HCT116 (cell line): ENCODE measurements at regions not wholly inside any gene's neighbourhood (a gene's known extent, or its start where the extent isn't known, plus 50 kb on each side); places are given as distances from the start of the nearest gene placed in this dataset.

Experiments
- ATAC-seq: fragments of 200-7000 bp; cut with Tn5 transposase; 2 replicates; pipeline ENCODE4 v1.9.1; 2020; ENCODE audit warnings: mild to moderate bottlenecking, moderate library complexity
- BruUV-seq: library from RNA; stranded (reverse); fragments of 400-500 nt; replicated peaks from 2 replicates; lab custom pipeline; 2021; lab: Mats Ljungman, UMichigan
- CTCF ChIA-PET: fragments of 300-600 bp; sonication (Branson Sonifier 250); formaldehyde crosslinking; loops from one replicate; lab custom pipeline; 2021; ENCODE audit warnings: antibody characterized with exemption; lab: Charles Lee
- POLR2A ChIA-PET: fragments of 300-600, 350-600 bp; sonication (Branson Sonifier 250); formaldehyde crosslinking; loops from one replicate; lab custom pipeline; 2021; ENCODE audit warnings: antibody characterized with exemption; lab: Charles Lee
- RAD21 ChIA-PET, 2 experiments: fragments of 300-600 bp; sonication (Branson Sonifier 250); formaldehyde crosslinking; loops; one replicate each; lab custom pipeline; 2023; ENCODE audit warnings: low total read pairs in 2 of 2; ENCODE audit not compliant: uncharacterized antibody in 2 of 2, unreplicated experiment in 2 of 2, low non-redundant PET in 1 of 2; lab: Charles Lee
- DNase-seq: peaks from one replicate; pipeline ENCODE4 v3.0.0-alpha.2; 2010; ENCODE audit warnings: low read depth, low spot score
- H2AFZ ChIP-seq: fragments of 200-600 bp; shearing (Covaris generic), sonication (generic); 2 replicates; pipeline ENCODE4 v1.6.1; 2017; ENCODE audit warnings: low read depth, mixed run types, mixed read lengths, antibody characterized with exemption, low read length; ENCODE audit not compliant: poor library complexity, severe bottlenecking
- H3K27ac ChIP-seq: 2 replicates; pipeline ENCODE4 v1.5.1; 2012; ENCODE audit warnings: low read depth, low read length
- H3K27me3 ChIP-seq: fragments of 200-600 bp; sonication (generic); 2 replicates; pipeline ENCODE4 v1.6.1; 2016; ENCODE audit warnings: mixed run types, low read length, mixed read lengths; ENCODE audit not compliant: insufficient read depth
- H3K36me3 ChIP-seq, 2 experiments: fragments of 200-500 bp in 1 of 2; fragments of 200-600 bp in 1 of 2; sonication (Bioruptor generic) in 1 of 2; sonication (generic) in 1 of 2; 2 replicates each; pipeline versions ENCODE4 v1.5.1 to v1.6.1; 2014 to 2016; ENCODE audit warnings: low read length in 2 of 2, inconsistent platforms in 1 of 2, mixed read lengths in 1 of 2, mixed run types in 1 of 2; ENCODE audit not compliant: insufficient read depth in 2 of 2, control insufficient read depth in 1 of 2
- H3K4me1 ChIP-seq, 2 experiments: fragments of 200-600 bp in 1 of 2; sonication (generic) in 1 of 2; 2 replicates each; pipeline versions ENCODE4 v1.5.1 to v1.6.1; 2012 to 2017; ENCODE audit warnings: low read length in 2 of 2, inconsistent platforms in 1 of 2, mild to moderate bottlenecking in 1 of 2, mixed read lengths in 1 of 2, mixed run types in 1 of 2, moderate library complexity in 1 of 2; ENCODE audit not compliant: insufficient read depth in 2 of 2, control insufficient read depth in 1 of 2
- H3K4me2 ChIP-seq: fragments of 200-600 bp; sonication (generic); 2 replicates; pipeline ENCODE4 v1.6.1; 2017; ENCODE audit warnings: mixed run types, low read length, mixed read lengths
- H3K4me3 ChIP-seq, 2 experiments: fragments of 200-600 bp in 1 of 2; sonication (generic) in 1 of 2; replicated peaks in 1 of 2; 2 replicates each; pipeline ENCODE4 v1.5.1; 2011 to 2016; ENCODE audit warnings: low read length in 2 of 2, control low read depth in 1 of 2, low read depth in 1 of 2, mild to moderate bottlenecking in 1 of 2, mixed read lengths in 1 of 2, mixed run types in 1 of 2
- H3K79me2 ChIP-seq: fragments of 200-600 bp; sonication (generic); 2 replicates; pipeline ENCODE4 v1.6.1; 2017; ENCODE audit warnings: mild to moderate bottlenecking, mixed run types, low read length, moderate library complexity, mixed read lengths; ENCODE audit not compliant: insufficient read depth
- H3K9ac ChIP-seq: fragments of 200-600 bp; sonication (generic); 2 replicates; pipeline ENCODE4 v1.6.1; 2016; ENCODE audit warnings: low read length, mixed read lengths
- H3K9me2 ChIP-seq: fragments of 200-600 bp; sonication (generic), shearing (Covaris generic); 2 replicates; pipeline ENCODE4 v1.6.1; 2017; ENCODE audit warnings: mixed run types, mild to moderate bottlenecking, moderate library complexity; ENCODE audit not compliant: insufficient read depth
- H3K9me3 ChIP-seq, 2 experiments: fragments of 200-500 bp in 1 of 2; fragments of 200-600 bp in 1 of 2; sonication (Bioruptor generic) in 1 of 2; sonication (generic) in 1 of 2; 2 replicates each; pipeline ENCODE4 v1.6.1; 2014 to 2017; ENCODE audit warnings: low read length in 2 of 2, mixed read lengths in 2 of 2, inconsistent platforms in 1 of 2, low read depth in 1 of 2, mild to moderate bottlenecking in 1 of 2, mixed run types in 1 of 2, moderate library complexity in 1 of 2; ENCODE audit not compliant: control insufficient read depth in 1 of 2, insufficient read depth in 1 of 2
- H4K20me1 ChIP-seq: fragments of 200-600 bp; sonication (generic), shearing (Covaris generic); 2 replicates; pipeline ENCODE4 v1.6.1; 2017; ENCODE audit warnings: mixed run types, mild to moderate bottlenecking, moderate library complexity; ENCODE audit not compliant: insufficient read depth
- ATF3 ChIP-seq: IDR thresholded peaks from 2 replicates; pipeline ENCODE4 v1.6.1; 2012
- CBX3 ChIP-seq: IDR thresholded peaks from 2 replicates; pipeline ENCODE4 v1.6.1; 2012; ENCODE audit warnings: low read depth
- ELF1 ChIP-seq: IDR thresholded peaks from 2 replicates; pipeline ENCODE4 v1.6.1; 2012; ENCODE audit warnings: low read depth, borderline replicate concordance
- EZH2 ChIP-seq: fragments of 200-600 bp; sonication (generic); IDR thresholded peaks from 2 replicates; pipeline ENCODE4 v1.6.1; 2017; ENCODE audit warnings: antibody characterized with exemption, mixed run types
- EZH2phosphoT487 ChIP-seq: fragments of 200-600 bp; IDR thresholded peaks from 2 replicates; pipeline ENCODE4 v1.6.1; 2018; ENCODE audit warnings: antibody characterized with exemption, borderline replicate concordance
- POLR2A ChIP-seq: IDR thresholded peaks from 2 replicates; pipeline ENCODE4 v1.7.0; 2011; ENCODE audit warnings: borderline replicate concordance; ENCODE audit not compliant: insufficient read depth, insufficient read length; ENCODE audit errors: extremely low read depth
- RAD21 ChIP-seq: IDR thresholded peaks from 2 replicates; pipeline ENCODE4 v1.6.1; 2012; ENCODE audit warnings: low read depth, mild to moderate bottlenecking
- REST ChIP-seq: IDR thresholded peaks from 2 replicates; pipeline ENCODE4 v1.6.1; 2012; ENCODE audit warnings: low read depth
- SIN3A ChIP-seq: IDR thresholded peaks from 2 replicates; pipeline ENCODE4 v1.6.1; 2012; ENCODE audit warnings: low read depth
- SRF ChIP-seq: IDR thresholded peaks from 2 replicates; pipeline ENCODE4 v1.6.1; 2012; ENCODE audit warnings: low read depth
- TCF7L2 ChIP-seq: IDR thresholded peaks from 2 replicates; pipeline ENCODE4 v1.7.0; 2011; ENCODE audit warnings: borderline replicate concordance, inconsistent platforms; ENCODE audit not compliant: insufficient read depth, insufficient read length; ENCODE audit errors: extremely low read depth
- ZBTB33 ChIP-seq: IDR thresholded peaks from 2 replicates; pipeline ENCODE4 v1.6.1; 2011; ENCODE audit warnings: mild to moderate bottlenecking, low read length, moderate library complexity; ENCODE audit not compliant: insufficient replicate concordance; ENCODE audit errors: extremely low read depth
- intact Hi-C: fragments of 100-400 bp; cut with micrococcal nuclease; formaldehyde crosslinking; loops from 2 replicates; pipeline ENCODE4 v1.10.0; 2022

- ATAC-seq (no peak), DNase-seq (no peak)
- POLR2A ChIA-PET = no interaction called here
- Histone ChIP-seq H3K4me1 (peaks cover 0 to 7% of the 10 kb centered on the region in 2 experiments; a peak in 2 of 4 replicates), H3K9ac (no peak overlapping the region), H3K4me2 (no peak overlapping the region), H3K9me2 (no peaks in the 10 kb centered on the region), H3K9me3 (no peaks in the 10 kb centered on the region), H4K20me1 (no peaks in the 10 kb centered on the region), H3K27ac (no peak overlapping the region), H3K4me3 (no peak overlapping the region), H3K27me3 (no peaks in the 10 kb centered on the region), H2AFZ (no peak overlapping the region), H3K79me2 (no peaks in the 10 kb centered on the region), H3K36me3 (no peaks in the 10 kb centered on the region)
- RAD21 ChIA-PET = no interaction called here
- BruUV-seq = no TSS peak
- CTCF ChIA-PET = no interaction called here
- intact Hi-C loops = no loop called here
- no peak for TF ChIP-seq SRF
- no peak for TF ChIP-seq TCF7L2
- TF ChIP-seq RAD21 = no peak
- TF ChIP-seq ZBTB33 = no peak
- TF ChIP-seq SIN3A = no peak
- TF ChIP-seq EZH2 = no peak
- TF ChIP-seq CBX3 = no peak
- TF ChIP-seq POLR2A = no peak
- TF ChIP-seq ATF3 = no peak
- no peak for TF ChIP-seq ELF1
- TF ChIP-seq REST = no peak
- no peak for TF ChIP-seq EZH2phosphoT487
These were observed 166.5 kb upstream of the ECI2 start for GRCh38 chr6:4301871-4302270.
